Body of pancreas (tissue), 4 donors: ENCODE measurements at regions not wholly inside any gene's neighbourhood (a gene's known extent, or its start where the extent isn't known, plus 50 kb on each side); places are given as distances from the start of the nearest gene placed in this dataset.
A peak's percentile ranks its signal among the peaks of the same experiment; 100 is the strongest.

ENCODE experiments used
- ATAC-seq: fragments of 150-250 bp; one replicate; pipeline ENCODE4 v1.9.1; 2016
- DNase-seq, 4 donors: peaks; one replicate each; pipeline ENCODE4 v3.0.0-alpha.2; 2019
- H3K27ac ChIP-seq, 4 donors: fragments of 200-600 bp; sonication (generic); 1 replicate in 3 of 4; 2 replicates in 1 of 4; pipeline versions ENCODE4 v1.5.1 to v1.6.1; 2016 to 2019; ENCODE audit warnings: mild to moderate bottlenecking in 1 of 4, mixed read lengths in 1 of 4, moderate library complexity in 1 of 4
- H3K27me3 ChIP-seq, 2 donors: fragments of 200-600 bp; sonication (generic); one replicate each; pipeline ENCODE4 v1.6.0; 2016; ENCODE audit warnings: mild to moderate bottlenecking in 1 of 2
- H3K36me3 ChIP-seq, 2 donors: fragments of 200-600 bp; sonication (generic); replicated peaks in 1 of 2; 2 replicates each; pipeline ENCODE4 v1.5.1; 2016; ENCODE audit warnings: low read depth in 2 of 2; ENCODE audit not compliant: insufficient read depth in 1 of 2
- H3K4me1 ChIP-seq: fragments of 200-600 bp; sonication (generic); one replicate; pipeline ENCODE4 v1.6.0; 2016
- H3K4me3 ChIP-seq, 2 donors: fragments of 200-600 bp; sonication (generic); 1 replicate in 1 of 2; 2 replicates in 1 of 2; pipeline ENCODE4 v1.5.1; 2016 to 2019
- H3K9me3 ChIP-seq, 3 donors: fragments of 200-600 bp; sonication (generic); 1 replicate in 2 of 3; 2 replicates in 1 of 3; pipeline ENCODE4 v1.5.1; 2016
- POLR2A ChIP-seq, 3 donors: fragments of 450-650 bp; IDR thresholded peaks; one replicate each; pipeline ENCODE4 v1.6.1; 2016; ENCODE audit warnings: antibody characterized with exemption in 3 of 3, mild to moderate bottlenecking in 2 of 3
- WGBS, 2 donors: methylation state at CpG; one replicate each; pipeline ENCODE4 v1.1.5; 2017; 5-methylcytosine and 5-hydroxymethylcytosine counted together
- intact Hi-C: fragments of 100-400 bp; cut with DNase I; formaldehyde crosslinking; loops from one replicate; pipeline ENCODE4 v1.15.1; 2023
- TF ChIP-seq, protein P1 (sequence below), 7 experiments: fragments of 450-650 bp in 4 of 7; fragments of 200-600 bp in 3 of 7; sonication (generic) in 3 of 7; IDR thresholded peaks; one replicate each; pipeline ENCODE4 v1.5.1; 2016 to 2019; ENCODE audit warnings: antibody characterized with exemption in 7 of 7

DNA sequence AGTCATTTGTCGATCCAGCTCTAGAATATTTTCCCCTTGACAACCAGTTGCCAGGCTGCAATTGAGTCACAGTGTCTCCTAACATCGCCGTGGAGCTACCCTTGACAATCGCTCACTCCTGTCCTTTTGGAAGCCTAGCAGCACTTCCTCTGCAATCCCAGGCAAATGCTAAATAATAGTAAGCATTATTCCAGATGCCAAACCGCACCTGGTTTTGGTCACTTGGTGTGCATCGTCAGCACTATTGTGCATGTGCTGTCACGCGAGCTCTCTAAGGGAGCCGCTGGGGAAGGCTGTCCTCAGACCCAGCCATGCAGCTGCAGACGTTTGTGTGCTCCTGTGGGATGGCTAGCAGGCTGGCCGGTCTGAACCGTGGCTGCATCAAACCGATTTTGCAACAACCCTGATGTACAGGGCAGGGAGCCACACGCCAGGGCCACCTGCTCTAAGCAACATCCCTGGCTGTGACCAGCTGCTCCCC, 549.5 kb upstream of the ID2 start:
- intact Hi-C loops, result no loop called here
- H3K9me3 ChIP-seq, result no peaks in the 10 kb centered on the region
- ATAC-seq (no peak), DNase-seq (no peak)
- no peak overlapping the region for H3K4me3 ChIP-seq
- H3K27ac ChIP-seq, result no peak overlapping the region
- TF ChIP-seq POLR2A (IDR thresholded peaks at IDR 0.05), result no peak
- TF ChIP-seq, protein P1, sequence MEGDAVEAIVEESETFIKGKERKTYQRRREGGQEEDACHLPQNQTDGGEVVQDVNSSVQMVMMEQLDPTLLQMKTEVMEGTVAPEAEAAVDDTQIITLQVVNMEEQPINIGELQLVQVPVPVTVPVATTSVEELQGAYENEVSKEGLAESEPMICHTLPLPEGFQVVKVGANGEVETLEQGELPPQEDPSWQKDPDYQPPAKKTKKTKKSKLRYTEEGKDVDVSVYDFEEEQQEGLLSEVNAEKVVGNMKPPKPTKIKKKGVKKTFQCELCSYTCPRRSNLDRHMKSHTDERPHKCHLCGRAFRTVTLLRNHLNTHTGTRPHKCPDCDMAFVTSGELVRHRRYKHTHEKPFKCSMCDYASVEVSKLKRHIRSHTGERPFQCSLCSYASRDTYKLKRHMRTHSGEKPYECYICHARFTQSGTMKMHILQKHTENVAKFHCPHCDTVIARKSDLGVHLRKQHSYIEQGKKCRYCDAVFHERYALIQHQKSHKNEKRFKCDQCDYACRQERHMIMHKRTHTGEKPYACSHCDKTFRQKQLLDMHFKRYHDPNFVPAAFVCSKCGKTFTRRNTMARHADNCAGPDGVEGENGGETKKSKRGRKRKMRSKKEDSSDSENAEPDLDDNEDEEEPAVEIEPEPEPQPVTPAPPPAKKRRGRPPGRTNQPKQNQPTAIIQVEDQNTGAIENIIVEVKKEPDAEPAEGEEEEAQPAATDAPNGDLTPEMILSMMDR (IDR thresholded peaks at IDR 0.05), result no peak
- no peaks in the 10 kb centered on the region for H3K36me3 ChIP-seq
- no peaks in the 10 kb centered on the region for H3K27me3 ChIP-seq
- 52 to 78% methylated on average over 13 to 14 of the region's 14 CpGs for WGBS, 2 donors
- peaks cover 10% of the 10 kb centered on the region for H3K4me1 ChIP-seq

DNA sequence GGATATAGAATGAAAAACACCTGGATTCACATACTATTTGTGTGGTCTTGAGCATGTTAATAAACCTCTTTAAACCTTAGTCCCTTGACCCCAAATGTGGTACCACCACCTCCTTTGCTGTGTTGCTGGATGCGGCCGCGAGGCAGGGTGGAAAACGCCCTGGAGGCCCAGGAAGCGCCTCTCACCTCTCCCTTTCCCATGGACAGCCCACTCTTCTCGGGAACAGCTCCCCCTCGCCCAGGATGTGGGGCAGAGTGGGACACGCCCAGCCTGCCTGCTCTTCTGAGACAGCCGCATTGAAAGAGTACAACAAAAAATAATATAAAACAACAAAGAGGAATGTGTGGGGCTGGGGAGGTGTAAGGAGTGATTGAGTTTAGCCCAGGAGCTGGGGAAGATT, 549.0 kb upstream of the ID2 start:
- H3K4me1 ChIP-seq, result peaks cover 10% of the 10 kb centered on the region
- WGBS, 2 donors, result 79 to 86% methylated on average over 9 of the region's 9 CpGs
- no peak overlapping the region for H3K27ac ChIP-seq
- intact Hi-C loops, result no loop called here
- no peak for DNase-seq
- no peaks in the 10 kb centered on the region for H3K36me3 ChIP-seq
- no peak overlapping the region for H3K4me3 ChIP-seq
- no peaks in the 10 kb centered on the region for H3K9me3 ChIP-seq
- H3K27me3 ChIP-seq, result no peaks in the 10 kb centered on the region
- ATAC-seq, result no peak
- TF ChIP-seq, protein P1 (IDR thresholded peaks at IDR 0.05), result no peak
- no peak for TF ChIP-seq POLR2A (IDR thresholded peaks at IDR 0.05)

DNA sequence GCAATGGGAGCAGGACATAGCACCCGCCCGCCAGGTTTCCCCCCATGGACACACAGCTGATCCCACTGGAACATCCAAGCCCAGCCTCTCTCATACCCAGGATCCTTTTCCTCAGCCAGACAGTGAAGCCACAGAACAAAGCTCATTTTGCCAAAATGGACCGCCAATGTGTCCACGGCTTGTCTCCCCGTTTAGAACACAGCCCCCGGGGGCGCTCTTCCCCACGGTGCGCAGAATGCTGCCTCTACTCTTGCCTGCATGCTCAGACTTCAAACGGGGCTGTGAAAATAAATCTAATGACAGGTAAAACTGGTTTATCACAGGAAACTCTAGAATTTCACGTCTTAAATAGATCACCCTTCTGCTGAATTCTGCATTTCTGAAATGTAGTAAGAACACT, 548.5 kb upstream of the ID2 start:
- no peaks in the 10 kb centered on the region for H3K9me3 ChIP-seq
- H3K4me3 ChIP-seq, result no peak overlapping the region
- no peak for DNase-seq
- TF ChIP-seq, protein P1 (IDR thresholded peaks at IDR 0.05), result no peak
- no peak for TF ChIP-seq POLR2A (IDR thresholded peaks at IDR 0.05)
- intact Hi-C loops, result no loop called here
- no peaks in the 10 kb centered on the region for H3K27me3 ChIP-seq
- WGBS, 2 donors, result 68 to 75% methylated on average over 11 of the region's 11 CpGs
- no peaks in the 10 kb centered on the region for H3K36me3 ChIP-seq
- ATAC-seq, result no peak
- H3K4me1 ChIP-seq, result peaks cover 10% of the 10 kb centered on the region
- no peak overlapping the region for H3K27ac ChIP-seq

DNA sequence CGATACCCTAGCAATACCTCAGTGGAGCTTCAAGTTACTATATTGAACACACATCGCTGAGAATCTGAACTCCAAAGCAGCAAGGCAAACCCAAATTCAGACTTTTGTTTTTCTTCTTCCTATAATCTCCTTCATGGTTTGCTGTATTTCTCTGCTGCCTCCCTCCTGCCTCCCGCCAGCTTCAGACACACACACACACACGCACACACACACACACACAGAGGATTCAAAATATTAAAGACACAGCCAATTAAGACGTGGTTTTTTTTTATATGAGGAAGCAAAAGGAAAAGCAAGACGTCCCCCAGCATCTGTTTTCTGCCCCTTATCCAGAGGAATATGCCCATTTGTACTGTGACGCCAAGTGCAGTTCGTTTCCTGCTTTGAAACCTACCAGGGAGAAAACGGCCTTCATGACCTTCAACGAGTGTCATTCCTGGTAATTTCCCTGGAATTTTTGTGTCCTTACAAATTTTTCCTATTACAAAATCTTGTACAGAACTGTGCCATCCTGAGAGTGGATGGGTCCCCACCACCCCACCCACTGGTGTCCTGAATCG, 547.9 kb upstream of the ID2 start:
- intact Hi-C loops, result no loop called here
- ATAC-seq, result no peak
- Histone ChIP-seq H3K9me3 (no peaks in the 10 kb centered on the region), H3K27me3 (no peaks in the 10 kb centered on the region), H3K27ac (peak overlapping the region in 3 of 4 donors; percentile 38 to 52 (median 50)), H3K4me3 (no peak overlapping the region), H3K36me3 (no peaks in the 10 kb centered on the region), H3K4me1 (peaks cover 10% of the 10 kb centered on the region)
- TF ChIP-seq, protein P1 (IDR thresholded peaks at IDR 0.05), result no peak
- TF ChIP-seq POLR2A (IDR thresholded peaks at IDR 0.05), result no peak
- WGBS, 2 donors, result 56 to 57% methylated on average over 11 of the region's 11 CpGs
- no peak for DNase-seq

DNA sequence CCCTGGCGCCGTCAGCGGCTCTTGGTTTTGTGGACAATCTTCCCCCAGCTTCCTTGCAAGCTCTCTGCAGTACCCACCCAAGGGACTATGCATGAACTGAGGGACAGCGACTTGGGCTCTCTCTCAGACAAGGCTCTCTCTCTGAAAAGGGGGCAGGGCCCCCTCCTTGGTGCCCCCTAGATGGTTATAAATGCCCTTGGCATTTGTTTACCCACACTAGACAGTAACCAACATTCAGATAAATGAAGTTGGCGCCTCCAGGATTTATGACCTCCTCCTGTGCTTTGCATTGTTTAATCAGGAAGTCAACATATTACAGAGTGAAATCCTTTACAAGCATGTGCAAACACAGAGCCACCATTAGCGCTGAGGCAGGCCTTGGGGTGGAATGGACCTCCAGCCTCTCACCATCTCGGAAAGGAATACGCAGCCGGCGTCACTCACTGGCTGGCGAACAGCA, 547.4 kb upstream of the ID2 start:
- H3K27ac ChIP-seq, result peak overlapping the region in 3 of 4 donors; percentile 38 to 52 (median 50)
- TF ChIP-seq POLR2A (IDR thresholded peaks at IDR 0.05), result no peak
- TF ChIP-seq, protein P1 (IDR thresholded peaks at IDR 0.05), result no peak
- H3K4me1 ChIP-seq, result peaks cover 10% of the 10 kb centered on the region
- no peak for DNase-seq
- intact Hi-C loops, result no loop called here
- no peaks in the 10 kb centered on the region for H3K27me3 ChIP-seq
- WGBS, 2 donors, result 59% methylated on average over 11 of the region's 11 CpGs
- H3K36me3 ChIP-seq, result no peaks in the 10 kb centered on the region
- H3K4me3 ChIP-seq, result no peak overlapping the region
- no peak for ATAC-seq
- H3K9me3 ChIP-seq, result no peaks in the 10 kb centered on the region
